Left ventricle myocardium superior (tissue), 1 donor: ENCODE measurements at regions not wholly inside any gene's neighbourhood (a gene's known extent, or its start where the extent isn't known, plus 50 kb on each side); places are given as distances from the start of the nearest gene placed in this dataset.

ENCODE experiments used
- ATAC-seq: fragments of 200-7000 bp; cut with Tn5 transposase; one replicate; pipeline ENCODE4 v1.9.1; 2020; ENCODE audit warnings: mild to moderate bottlenecking, moderate library complexity
- DNase-seq: peaks from one replicate; pipeline ENCODE4 v3.0.0-alpha.2; 2020
- intact Hi-C: fragments of 100-400 bp; cut with micrococcal nuclease; formaldehyde crosslinking; loops from one replicate; pipeline ENCODE4 v1.11.0; 2022
- donor health status: DM: no; HTN: yes; CAD: no; lungs with severe emphysema.

- intact Hi-C loops, result no loop called here
- DNase-seq (no peak), ATAC-seq (no peak)
These were observed 51.3 kb downstream of the OR10H4 start for GRCh38 chr19:16000024-16000663.

- intact Hi-C loops, result no loop called here
- ATAC-seq, result peak; percentile 77
- no peak for DNase-seq
These were observed 52.9 kb downstream of the OR10H4 start for GRCh38 chr19:16001481-16002312.

DNA sequence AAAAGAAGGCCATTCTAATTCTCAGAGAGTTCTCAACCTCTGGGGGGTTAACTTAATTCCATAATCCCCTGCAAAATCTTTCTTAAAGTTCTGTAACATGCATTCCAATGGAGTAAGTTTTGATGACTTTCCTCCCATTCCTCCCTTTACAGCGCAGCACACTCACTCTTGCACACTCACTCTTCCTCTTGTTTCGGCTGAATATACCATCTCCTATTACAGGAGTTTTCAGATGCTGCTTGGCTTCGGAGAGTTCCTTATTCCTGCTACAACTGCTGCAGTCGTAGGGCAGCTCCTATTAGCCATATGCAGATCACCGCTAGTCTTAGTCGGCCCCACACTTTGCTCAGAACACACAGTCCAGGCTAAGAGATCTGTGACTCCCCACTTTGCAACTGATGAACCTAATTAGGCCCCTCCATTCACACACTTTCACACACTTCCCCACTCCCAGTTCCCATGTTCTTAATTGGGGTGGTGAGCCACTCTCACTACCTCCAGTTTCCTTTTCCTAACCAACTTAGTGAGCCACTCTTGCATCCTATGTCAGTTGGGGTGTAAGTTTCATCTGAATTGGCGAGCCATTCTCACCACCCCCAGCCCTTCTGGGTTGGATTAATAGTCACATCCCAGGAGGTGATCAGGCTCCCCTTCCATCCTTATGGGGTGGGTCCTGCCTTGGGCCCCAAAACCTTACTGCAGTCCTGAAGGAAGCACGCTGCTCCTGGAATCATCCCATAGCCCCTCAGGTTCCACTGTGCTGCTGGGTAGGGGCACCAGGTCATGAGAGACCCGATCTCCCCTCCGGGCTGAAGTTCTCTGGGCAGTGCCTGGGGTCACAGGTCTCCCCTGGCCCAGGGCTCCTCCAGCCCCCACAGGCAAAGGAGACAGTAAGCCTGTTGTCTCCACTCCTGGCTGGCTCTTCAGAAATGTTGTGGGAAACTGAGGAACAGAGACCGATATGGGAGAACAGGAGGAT is 53.9 kb downstream of the OR10H4 start:
- ATAC-seq (no peak), DNase-seq (no peak)
- intact Hi-C loops, result no loop called here

GRCh38 chr19:16003391-16003790 is 54.6 kb downstream of the OR10H4 start:
- DNase-seq, result no peak
- ATAC-seq, result no peak

DNA sequence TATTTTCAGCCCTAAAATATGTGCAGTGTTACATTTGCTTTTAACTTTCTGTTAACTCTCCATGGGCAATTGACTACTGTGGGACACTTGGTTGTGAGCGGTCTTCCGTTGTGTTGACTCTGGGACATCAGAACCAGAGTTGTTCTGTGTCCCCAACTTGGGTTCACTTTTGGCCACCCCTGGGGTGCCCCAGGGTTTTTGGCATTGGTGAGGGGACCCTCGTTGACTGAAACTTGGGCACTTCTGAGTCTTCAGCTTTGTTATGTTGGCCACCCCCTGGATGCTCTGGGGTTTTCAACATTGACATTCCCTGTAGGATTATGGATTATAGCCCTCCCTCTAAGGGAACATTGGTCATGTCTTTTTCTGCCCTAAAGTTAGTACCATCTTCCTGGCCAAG is 57.1 kb downstream of the OR10H4 start:
- ATAC-seq (no peak), DNase-seq (no peak)
- intact Hi-C loops, result no loop called here

More at GRCh38 chr19:16003391-16003790, 54.6 kb downstream of the OR10H4 start:
- intact Hi-C loops, result no loop called here

DNA sequence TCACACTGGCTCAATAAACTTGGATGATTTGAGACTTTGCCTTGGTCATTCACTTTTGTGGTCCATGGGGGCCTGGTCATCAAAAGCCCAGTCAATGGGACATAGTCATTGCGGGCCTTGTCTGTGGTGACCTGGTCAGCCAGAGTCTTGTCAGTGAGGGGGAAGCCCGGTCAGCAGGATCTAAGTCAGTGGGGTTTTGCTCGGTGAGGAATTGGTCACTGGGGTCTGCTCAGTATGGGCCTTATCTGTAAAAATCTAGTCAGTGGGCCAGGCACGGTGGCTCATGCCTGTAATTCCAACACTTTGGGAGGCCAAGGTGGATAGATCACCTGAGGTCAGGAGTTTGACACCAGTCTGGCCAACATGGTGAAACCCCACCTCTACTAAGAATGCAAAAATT is 63.7 kb upstream of the TPM4 start:
- no peak for ATAC-seq

DNA sequence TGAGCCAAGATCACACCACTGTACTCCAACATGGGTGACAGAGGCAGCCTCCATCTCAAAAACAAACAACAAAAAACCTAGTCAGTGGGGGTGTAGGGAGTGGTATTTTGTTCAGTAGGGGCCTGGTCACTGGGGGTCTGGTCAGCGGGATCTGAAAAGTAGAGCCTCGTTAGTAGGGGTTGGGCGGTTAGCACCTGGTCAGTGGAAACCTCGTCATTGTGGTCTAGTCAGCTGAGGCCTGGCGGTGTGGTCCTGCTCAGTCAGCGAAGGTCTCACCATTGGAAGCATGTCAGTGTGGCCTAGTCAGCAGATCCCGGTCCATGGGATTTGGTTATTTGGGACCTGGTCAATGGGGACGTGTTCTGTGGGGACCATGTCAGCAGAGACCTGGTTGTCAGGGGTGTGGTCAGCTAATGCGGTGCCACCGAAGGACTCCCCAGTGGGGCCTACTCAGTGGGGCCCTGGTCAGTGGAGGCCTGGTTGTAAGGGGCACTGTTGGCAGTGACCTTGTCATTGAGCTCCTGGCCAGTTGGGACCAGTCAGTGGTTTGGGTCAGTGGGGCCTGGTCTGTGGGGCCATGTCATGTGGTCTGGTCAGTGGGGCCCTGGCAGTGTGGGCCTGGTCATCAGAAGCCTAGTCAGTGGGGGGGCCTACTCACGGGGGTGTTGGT is 63.0 kb upstream of the TPM4 start:
- DNase-seq, result no peak
- no peak for ATAC-seq
- intact Hi-C loops, result no loop called here

More for the DNA sequence above, 63.7 kb upstream of the TPM4 start:
- intact Hi-C loops, result no loop called here
- DNase-seq, result no peak

- DNase-seq (no peak), ATAC-seq (no peak)
- intact Hi-C loops, result no loop called here
These were observed 62.1 kb upstream of the TPM4 start for GRCh38 chr19:16013851-16014840.

DNA sequence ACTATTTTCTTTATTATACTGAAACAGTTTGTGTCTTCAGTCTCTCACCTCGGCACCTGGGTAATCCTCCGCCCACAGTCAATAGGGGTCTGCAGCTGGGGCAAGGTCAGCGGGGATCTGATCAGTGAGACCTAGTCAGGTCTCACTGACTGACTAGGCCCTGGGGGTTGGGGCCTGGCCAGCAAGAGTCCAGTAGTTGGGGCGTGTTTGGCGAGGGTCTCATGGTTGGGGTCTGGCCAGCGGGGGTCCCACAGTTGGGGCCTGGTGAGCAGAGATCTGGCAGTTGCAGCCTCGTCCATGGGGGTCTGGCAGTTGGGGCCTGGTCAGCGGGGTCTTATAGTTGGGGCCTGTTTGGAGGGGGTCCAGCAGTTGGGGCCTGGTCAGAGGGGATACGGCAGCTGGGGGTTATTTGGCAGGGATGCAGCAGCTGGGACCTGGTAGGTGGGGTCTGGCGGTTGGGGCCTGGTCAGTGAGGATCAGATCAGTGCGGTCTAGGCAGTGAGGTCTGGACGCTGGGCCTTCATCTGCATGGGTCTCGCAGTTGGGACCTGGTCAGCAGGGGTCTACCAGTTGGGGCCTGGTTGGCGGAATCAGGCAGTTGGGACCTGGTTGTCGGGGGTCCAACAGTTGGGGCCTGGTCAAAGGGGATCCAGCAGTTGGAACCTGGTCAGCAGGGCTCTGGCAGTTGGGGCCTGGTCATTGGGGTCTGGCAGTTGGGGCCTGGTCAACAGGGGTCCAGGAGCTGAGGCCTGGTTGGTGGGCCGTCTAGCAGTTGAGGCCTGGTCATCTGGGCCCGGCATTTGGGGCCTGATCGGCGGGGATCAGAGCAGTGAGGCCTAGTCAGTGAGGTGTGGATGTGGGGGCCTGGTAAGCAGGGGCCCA is 61.1 kb upstream of the TPM4 start:
- ATAC-seq (no peak), DNase-seq (no peak)
- intact Hi-C loops, result no loop called here

GRCh38 chr19:16015805-16016173 is 60.5 kb upstream of the TPM4 start:
- no peak for DNase-seq
- intact Hi-C loops, result no loop called here
- no peak for ATAC-seq

GRCh38 chr19:16016226-16017137 is 59.8 kb upstream of the TPM4 start:
- ATAC-seq (no peak), DNase-seq (no peak)
- intact Hi-C loops, result no loop called here

- DNase-seq (no peak), ATAC-seq (no peak)
- intact Hi-C loops, result no loop called here
These were observed 59.2 kb upstream of the TPM4 start for GRCh38 chr19:16017138-16017490.

DNA sequence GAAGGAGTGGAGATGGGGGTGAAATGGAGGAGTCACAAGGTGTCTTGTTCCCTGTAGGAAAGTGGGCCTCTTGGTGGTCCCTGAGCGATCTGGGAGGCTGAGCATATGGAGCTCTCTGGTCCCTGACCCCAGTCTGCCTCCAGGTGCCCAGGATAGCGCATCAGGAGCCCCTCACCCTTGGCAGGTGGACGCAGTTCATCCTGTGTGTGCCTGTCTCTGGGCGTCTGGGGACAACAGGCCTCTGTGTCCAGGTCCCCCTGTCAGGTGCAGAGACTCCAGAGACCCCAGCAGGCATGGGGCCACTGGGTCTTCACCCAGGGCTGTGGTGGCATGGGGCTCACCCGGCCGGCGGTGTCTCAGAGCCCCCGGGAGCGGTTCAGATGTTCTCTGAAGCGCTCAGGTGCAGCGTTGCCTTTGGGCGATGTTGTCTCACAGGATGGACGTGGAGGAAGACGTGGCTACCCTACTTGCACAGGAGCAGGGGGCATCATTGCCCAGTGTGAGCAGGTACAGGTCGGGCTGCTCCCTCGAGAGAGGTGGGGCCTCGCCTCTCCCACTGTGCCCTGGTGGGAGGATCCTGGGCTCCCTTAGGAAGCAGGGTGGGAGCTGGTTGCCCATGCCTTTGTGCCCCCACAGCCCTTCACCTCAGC is 58.1 kb upstream of the TPM4 start:
- no peak for DNase-seq
- intact Hi-C loops, result no loop called here

DNA sequence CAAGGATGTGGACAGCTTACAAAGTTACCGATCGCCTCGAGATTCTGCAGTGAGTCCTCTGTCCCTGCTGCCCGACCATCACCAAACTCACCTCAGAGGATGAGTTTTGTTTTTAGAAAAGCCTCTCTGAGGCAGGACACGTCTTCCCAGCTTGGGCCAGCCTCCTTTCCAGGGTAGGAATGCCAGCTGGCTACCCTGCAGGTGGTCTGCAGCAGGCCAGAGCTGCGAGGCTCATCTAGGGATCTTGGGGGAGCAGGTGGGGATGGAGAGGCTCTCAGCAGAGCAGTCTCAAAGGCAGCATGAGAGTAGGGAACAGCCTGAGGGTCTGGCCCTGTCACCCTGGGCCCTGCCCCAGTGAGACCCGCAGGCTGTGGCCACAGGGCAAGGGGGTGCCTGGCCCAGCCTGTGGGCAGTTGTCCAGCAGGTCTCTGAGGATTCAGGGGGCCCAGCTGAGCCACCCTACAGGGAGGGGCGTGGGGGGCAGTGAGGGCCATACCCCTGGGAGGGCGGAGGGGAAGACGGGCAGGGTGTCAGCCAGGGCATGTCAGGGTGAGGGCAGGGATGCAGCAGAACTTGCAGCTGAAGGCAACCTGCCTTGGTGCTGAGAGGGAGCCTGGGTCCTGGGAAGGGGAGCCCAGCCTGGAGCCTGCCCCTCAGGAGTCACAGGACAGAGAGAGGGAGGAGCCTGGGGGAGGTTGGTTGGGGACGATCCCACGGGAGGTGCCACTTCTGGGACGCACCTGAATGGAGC is 57.3 kb upstream of the TPM4 start:
- intact Hi-C loops, result no loop called here
- no peak for DNase-seq
- no peak for ATAC-seq

More for the DNA sequence above, 58.1 kb upstream of the TPM4 start:
- ATAC-seq, result no peak
